ENCODE measurements at regions not wholly inside any gene's neighbourhood (a gene's known extent, or its start where the extent isn't known, plus 50 kb on each side); places are given as distances from the start of the nearest gene placed in this dataset.
"Not testable (repeated sequence)": the region's sequence is repeated elsewhere in the genome, so short reads cannot be mapped to it uniquely, and the experiment has no call there.

DNA sequence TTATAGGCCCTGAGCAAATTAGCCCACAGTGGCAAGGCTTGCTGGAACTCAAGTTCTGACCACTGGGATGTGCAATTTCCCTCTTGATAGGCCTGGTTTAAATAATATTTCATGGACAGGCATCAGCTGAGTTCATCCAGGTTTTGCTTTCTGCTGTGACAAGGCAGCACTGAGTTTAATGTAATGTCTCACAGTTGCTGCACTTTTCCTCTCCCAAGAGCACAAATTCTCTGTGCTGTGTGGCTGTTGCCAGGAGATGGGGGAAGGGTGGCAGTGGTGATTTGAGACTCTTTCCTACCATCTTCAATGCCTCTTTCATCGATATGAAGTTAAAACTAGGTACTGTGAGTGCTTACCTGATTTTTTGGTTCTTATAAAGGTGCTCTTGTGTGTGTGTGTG lies 272.8 kb upstream of the STXBP6 start:
- Histone ChIP-seq H3K36me3 (no peaks in the 10 kb centered on the region), H3K27ac (no peak overlapping the region), H3K9me3 (ENCODE audit: severe bottlenecking) (no peaks in the 10 kb centered on the region), H3K4me3 (ENCODE audit: low read depth, low read length) (no peak overlapping the region), H3K27me3 (ENCODE audit: insufficient read depth, low read depth, severe bottlenecking) (no peaks in the 10 kb centered on the region)
- DNase-seq: no peak
- TF ChIP-seq, protein P1, sequence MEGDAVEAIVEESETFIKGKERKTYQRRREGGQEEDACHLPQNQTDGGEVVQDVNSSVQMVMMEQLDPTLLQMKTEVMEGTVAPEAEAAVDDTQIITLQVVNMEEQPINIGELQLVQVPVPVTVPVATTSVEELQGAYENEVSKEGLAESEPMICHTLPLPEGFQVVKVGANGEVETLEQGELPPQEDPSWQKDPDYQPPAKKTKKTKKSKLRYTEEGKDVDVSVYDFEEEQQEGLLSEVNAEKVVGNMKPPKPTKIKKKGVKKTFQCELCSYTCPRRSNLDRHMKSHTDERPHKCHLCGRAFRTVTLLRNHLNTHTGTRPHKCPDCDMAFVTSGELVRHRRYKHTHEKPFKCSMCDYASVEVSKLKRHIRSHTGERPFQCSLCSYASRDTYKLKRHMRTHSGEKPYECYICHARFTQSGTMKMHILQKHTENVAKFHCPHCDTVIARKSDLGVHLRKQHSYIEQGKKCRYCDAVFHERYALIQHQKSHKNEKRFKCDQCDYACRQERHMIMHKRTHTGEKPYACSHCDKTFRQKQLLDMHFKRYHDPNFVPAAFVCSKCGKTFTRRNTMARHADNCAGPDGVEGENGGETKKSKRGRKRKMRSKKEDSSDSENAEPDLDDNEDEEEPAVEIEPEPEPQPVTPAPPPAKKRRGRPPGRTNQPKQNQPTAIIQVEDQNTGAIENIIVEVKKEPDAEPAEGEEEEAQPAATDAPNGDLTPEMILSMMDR (IDR thresholded peaks at IDR 0.05; ENCODE audit: low read depth, low read length): no peak

DNA sequence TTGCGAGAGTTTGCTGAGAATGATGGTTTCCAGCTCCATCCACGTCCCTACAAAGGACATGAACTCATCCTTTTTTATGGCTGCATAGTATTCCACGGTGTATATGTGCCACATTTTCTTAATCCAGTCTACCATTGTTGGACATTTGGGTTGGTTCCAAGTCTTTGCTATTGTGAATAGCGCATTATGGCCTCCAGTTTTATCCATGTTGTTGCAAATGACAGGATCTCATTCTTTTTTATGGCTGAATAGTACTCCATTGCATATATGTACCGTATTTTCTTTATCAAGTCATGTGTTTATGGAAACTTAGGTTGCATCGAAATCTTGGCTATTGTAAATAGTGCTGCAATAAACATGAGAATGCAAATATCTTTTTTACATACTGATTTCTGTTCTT lies 266.1 kb upstream of the STXBP6 start:
- H3K4me3 ChIP-seq (ENCODE audit: low read depth, low read length); H3K36me3 ChIP-seq; H3K27ac ChIP-seq; DNase-seq; H3K9me3 ChIP-seq (ENCODE audit: severe bottlenecking); H3K27me3 ChIP-seq (ENCODE audit: insufficient read depth, low read depth, severe bottlenecking): not testable (repeated sequence)

DNA sequence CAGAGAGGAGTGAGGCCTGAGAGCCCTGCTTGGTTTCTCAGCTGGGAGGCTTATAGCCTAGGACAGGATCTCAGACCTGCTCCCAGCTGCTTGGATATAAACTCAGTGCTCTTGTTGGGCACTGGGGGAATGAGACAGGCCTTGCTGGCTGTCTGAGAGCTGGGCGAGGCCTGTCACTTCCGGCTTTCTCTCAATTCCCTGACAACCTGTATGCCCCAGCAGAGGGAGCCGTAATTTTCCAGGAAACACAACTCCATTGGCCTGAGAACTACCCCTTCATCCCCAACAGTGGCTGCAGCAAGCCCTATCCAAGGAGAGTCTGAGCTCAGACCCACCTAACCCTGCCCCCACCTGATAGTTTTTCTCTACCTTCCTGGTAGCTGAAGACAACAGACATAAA lies 258.3 kb upstream of the STXBP6 start:
- DNase-seq: no peak
- Histone ChIP-seq H3K36me3 (no peaks in the 10 kb centered on the region), H3K9me3 (ENCODE audit: severe bottlenecking) (no peaks in the 10 kb centered on the region), H3K27me3 (ENCODE audit: insufficient read depth, low read depth, severe bottlenecking) (peaks cover 10% of the 10 kb centered on the region), H3K27ac (no peak overlapping the region), H3K4me3 (ENCODE audit: low read depth, low read length) (no peak overlapping the region)
- TF ChIP-seq, protein P1 (IDR thresholded peaks at IDR 0.05; ENCODE audit: low read depth, low read length): no peak

DNA sequence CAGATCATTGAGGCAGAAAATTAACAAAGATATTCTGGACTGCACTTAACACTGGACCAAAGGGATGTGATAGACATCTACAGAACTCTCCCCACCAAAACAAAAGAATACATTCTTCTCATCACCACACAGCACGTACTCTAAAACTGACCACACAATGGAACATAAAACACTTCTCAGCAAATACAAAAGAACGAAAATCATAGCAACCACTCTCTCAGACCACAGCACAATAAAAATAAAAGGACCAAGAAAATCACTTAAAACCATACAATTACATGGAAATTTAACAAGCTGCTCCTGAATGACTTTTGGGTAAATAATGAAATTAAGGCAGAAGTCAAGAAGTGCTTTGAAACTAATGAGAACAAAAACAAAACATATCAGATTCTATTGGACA lies 254.0 kb upstream of the STXBP6 start:
- TF ChIP-seq, protein P1 (IDR thresholded peaks at IDR 0.05; ENCODE audit: low read depth, low read length): no peak
- H3K27ac ChIP-seq: no peak overlapping the region
- no peaks in the 10 kb centered on the region for H3K36me3 ChIP-seq
- no peak for DNase-seq
- H3K9me3 ChIP-seq (ENCODE audit: severe bottlenecking): no peaks in the 10 kb centered on the region
- H3K4me3 ChIP-seq (ENCODE audit: low read depth, low read length): no peak overlapping the region
- peaks cover 11% of the 10 kb centered on the region for H3K27me3 ChIP-seq (ENCODE audit: insufficient read depth, low read depth, severe bottlenecking)

DNA sequence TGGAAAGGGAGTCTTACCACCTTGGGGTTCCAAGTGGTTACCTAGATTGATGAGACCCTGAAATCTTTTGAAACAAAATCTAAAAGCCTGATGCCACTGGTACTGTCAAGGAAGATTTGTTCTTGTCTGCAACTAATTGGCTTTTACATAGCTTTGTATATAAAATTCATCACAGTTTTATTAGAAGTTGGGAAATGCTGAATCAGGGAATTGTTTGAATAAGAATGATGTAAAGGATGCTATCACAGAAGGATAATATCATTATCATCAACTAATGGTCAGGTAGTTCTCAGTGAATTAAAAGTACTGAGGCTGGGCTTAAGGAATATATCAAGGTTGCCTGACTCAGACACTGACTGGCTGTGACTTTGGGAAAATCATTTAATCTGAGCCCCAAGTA lies 248.3 kb upstream of the STXBP6 start:
- TF ChIP-seq, protein P1 (IDR thresholded peaks at IDR 0.05; ENCODE audit: low read depth, low read length): no peak

DNA sequence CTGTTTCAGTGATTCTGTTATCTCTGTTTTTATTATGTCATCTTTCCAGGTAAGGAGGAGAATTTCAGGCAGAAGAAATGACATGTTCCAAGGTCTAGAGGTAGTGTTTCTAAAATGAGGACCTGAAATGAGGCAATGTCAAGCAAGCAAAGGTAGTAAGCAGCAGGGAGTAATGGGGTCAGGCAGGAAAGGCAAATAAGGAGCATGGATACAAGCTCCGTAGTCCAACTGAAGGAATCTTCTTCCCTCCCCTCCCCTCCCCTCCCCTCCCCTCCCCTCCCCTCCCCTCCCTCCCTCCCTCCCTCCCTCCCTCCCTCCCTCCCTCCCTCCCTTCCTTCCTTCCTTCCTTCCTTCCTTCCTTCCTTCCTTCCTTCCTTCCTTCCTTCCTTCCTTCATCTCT lies 240.2 kb upstream of the STXBP6 start:
- not testable (repeated sequence) for H3K4me3 ChIP-seq (ENCODE audit: low read depth, low read length); H3K27me3 ChIP-seq (ENCODE audit: insufficient read depth, low read depth, severe bottlenecking); DNase-seq; H3K27ac ChIP-seq; H3K36me3 ChIP-seq; H3K9me3 ChIP-seq (ENCODE audit: severe bottlenecking)

More for the DNA sequence above, 248.3 kb upstream of the STXBP6 start:
- no peaks in the 10 kb centered on the region for H3K36me3 ChIP-seq
- H3K27me3 ChIP-seq (ENCODE audit: insufficient read depth, low read depth, severe bottlenecking): peaks cover 8% of the 10 kb centered on the region
- no peak overlapping the region for H3K27ac ChIP-seq
- H3K4me3 ChIP-seq (ENCODE audit: low read depth, low read length): no peak overlapping the region
- no peak for DNase-seq
- no peaks in the 10 kb centered on the region for H3K9me3 ChIP-seq (ENCODE audit: severe bottlenecking)

DNA sequence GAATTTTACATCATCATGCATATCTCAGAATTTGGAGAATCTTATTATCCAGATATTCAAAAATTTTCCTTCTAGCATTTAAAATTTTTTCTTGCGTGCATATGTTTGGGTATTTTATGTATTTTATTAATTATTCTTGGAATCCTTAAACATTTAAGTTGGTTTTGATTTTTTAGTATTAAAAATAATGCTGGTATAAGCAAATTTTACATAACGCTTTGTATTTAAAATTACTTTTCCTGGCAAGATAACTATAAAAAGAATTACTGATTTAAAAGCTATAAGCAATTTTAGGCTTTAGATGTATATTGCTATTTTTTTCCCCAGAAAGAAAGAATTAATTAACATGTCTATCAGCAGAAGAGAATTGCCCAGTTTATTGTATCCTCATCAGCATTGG lies 224.6 kb upstream of the STXBP6 start:
- TF ChIP-seq, protein P1 (IDR thresholded peaks at IDR 0.05; ENCODE audit: low read depth, low read length): no peak
- H3K27ac ChIP-seq: no peak overlapping the region
- no peak for DNase-seq
- H3K4me3 ChIP-seq (ENCODE audit: low read depth, low read length): no peak overlapping the region
- no peaks in the 10 kb centered on the region for H3K36me3 ChIP-seq
- no peaks in the 10 kb centered on the region for H3K9me3 ChIP-seq (ENCODE audit: severe bottlenecking)
- peaks cover 27% of the 10 kb centered on the region for H3K27me3 ChIP-seq (ENCODE audit: insufficient read depth, low read depth, severe bottlenecking)

All from WERI-Rb-1 (cell line).